Ectodermal cell (in vitro differentiated cells): ENCODE measurements at regions not wholly inside any gene's neighbourhood (a gene's known extent, or its start where the extent isn't known, plus 50 kb on each side); places are given as distances from the start of the nearest gene placed in this dataset.
"Not testable (repeated sequence)": the region's sequence is repeated elsewhere in the genome, so short reads cannot be mapped to it uniquely, and the experiment has no call there.

Experiments used
- H3K27ac ChIP-seq: 2 replicates; pipeline ENCODE4 v1.7.0; 2013; ENCODE audit warnings: mild to moderate bottlenecking, low read depth, low read length; ENCODE audit not compliant: insufficient read depth, poor library complexity, severe bottlenecking
- H3K27me3 ChIP-seq: 2 replicates; pipeline ENCODE4 v1.7.0; 2013; ENCODE audit warnings: mild to moderate bottlenecking, low read length; ENCODE audit not compliant: insufficient read depth, control insufficient read depth, poor library complexity, severe bottlenecking
- H3K36me3 ChIP-seq: one replicate; pipeline ENCODE4 v1.7.0; 2013; ENCODE audit warnings: low read length; ENCODE audit not compliant: control insufficient read depth, insufficient read depth
- H3K4me1 ChIP-seq: one replicate; pipeline ENCODE4 v1.7.0; 2013; ENCODE audit warnings: low read length; ENCODE audit not compliant: control insufficient read depth, insufficient read depth
- H3K4me3 ChIP-seq: 2 replicates; pipeline ENCODE4 v1.7.0; 2013; ENCODE audit warnings: low read depth, low read length, control low read depth; ENCODE audit not compliant: insufficient read depth
- H3K9me3 ChIP-seq: 2 replicates; pipeline ENCODE4 v1.7.0; 2013; ENCODE audit warnings: mild to moderate bottlenecking, low read length, moderate library complexity; ENCODE audit not compliant: control insufficient read depth
- WGBS, 2 experiments: methylation state at CpG; one replicate each; pipeline ENCODE4 v1.1.7; 2013; ENCODE audit warnings: missing lambda C conversion rate in 2 of 2; 5-methylcytosine and 5-hydroxymethylcytosine counted together

- Histone ChIP-seq H3K36me3 (no peaks in the 10 kb centered on the region), H3K27ac (no peak overlapping the region), H3K27me3 (no peaks in the 10 kb centered on the region), H3K4me1 (no peaks in the 10 kb centered on the region), H3K4me3 (no peak overlapping the region), H3K9me3 (no peaks in the 10 kb centered on the region)
- 90 to 94% methylated on average over 3 to 5 of the region's 6 CpGs for WGBS, 2 experiments
Observed at GRCh38 chr1:60877376-60877775, 205.0 kb upstream of the NFIA start.

GRCh38 chr1:60876952-60877351, 205.4 kb upstream of the NFIA start:
- H3K4me1 ChIP-seq: no peaks in the 10 kb centered on the region
- no CpG with 5 or more reads among the region's 1 CpG for WGBS, 2 experiments
- H3K27ac ChIP-seq: no peak overlapping the region
- H3K9me3 ChIP-seq: no peaks in the 10 kb centered on the region
- H3K4me3 ChIP-seq: no peak overlapping the region
- H3K27me3 ChIP-seq: no peaks in the 10 kb centered on the region
- H3K36me3 ChIP-seq: no peaks in the 10 kb centered on the region

- Histone ChIP-seq H3K9me3 (no peaks in the 10 kb centered on the region), H3K27me3 (no peaks in the 10 kb centered on the region), H3K4me3 (no peak overlapping the region), H3K27ac (no peak overlapping the region), H3K36me3 (no peaks in the 10 kb centered on the region), H3K4me1 (no peaks in the 10 kb centered on the region)
- WGBS, 2 experiments: 77 to 92% methylated on average over 1 of the region's 1 CpG
Observed at GRCh38 chr1:60875138-60875537, 207.2 kb upstream of the NFIA start.

GRCh38 chr1:60874718-60875117, 207.6 kb upstream of the NFIA start:
- no peaks in the 10 kb centered on the region for H3K27me3 ChIP-seq
- no peak overlapping the region for H3K4me3 ChIP-seq
- H3K36me3 ChIP-seq: no peaks in the 10 kb centered on the region
- no peaks in the 10 kb centered on the region for H3K9me3 ChIP-seq
- no peaks in the 10 kb centered on the region for H3K4me1 ChIP-seq
- no peak overlapping the region for H3K27ac ChIP-seq
- WGBS, 2 experiments: 92 to 94% methylated on average over 2 of the region's 4 CpGs

GRCh38 chr1:60873396-60873795, 209.0 kb upstream of the NFIA start:
- H3K4me1 ChIP-seq, H3K27ac ChIP-seq, H3K9me3 ChIP-seq, H3K27me3 ChIP-seq, H3K4me3 ChIP-seq, H3K36me3 ChIP-seq: not testable (repeated sequence)
- 93 to 96% methylated on average over 18 of the region's 18 CpGs for WGBS, 2 experiments

DNA sequence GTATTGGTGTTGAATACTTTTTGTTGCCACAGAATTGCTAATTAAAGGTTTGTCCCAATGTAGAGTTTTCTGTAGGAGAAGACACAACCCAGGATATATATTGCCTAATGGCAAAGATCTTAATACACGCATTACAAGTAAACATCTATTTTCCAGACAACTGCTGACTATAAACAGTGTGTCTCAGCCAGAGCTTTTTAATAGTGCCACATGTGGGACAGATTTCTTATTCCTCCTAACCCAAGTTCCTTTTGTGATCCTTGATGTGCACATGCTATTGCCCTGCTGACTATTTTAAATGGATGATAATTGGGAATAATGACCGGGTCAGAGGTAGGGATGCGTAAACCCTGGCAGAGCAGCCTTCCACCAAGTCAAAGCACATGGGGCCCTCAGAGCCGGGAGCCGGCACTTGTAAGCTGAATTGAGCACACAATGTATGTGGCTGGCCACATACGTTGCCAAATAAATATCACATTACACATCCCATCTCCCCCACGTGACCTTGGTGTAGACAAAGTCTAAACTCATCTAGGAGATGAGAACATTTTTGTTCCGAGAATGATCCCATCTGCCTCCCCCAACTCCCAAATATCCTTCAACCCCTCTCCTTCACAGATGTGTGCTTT, 209.8 kb upstream of the NFIA start:
- no peaks in the 10 kb centered on the region for H3K9me3 ChIP-seq
- H3K4me1 ChIP-seq: no peaks in the 10 kb centered on the region
- 91 to 94% methylated on average over 8 of the region's 8 CpGs for WGBS, 2 experiments
- H3K4me3 ChIP-seq: no peak overlapping the region
- no peaks in the 10 kb centered on the region for H3K27me3 ChIP-seq
- H3K27ac ChIP-seq: no peak overlapping the region
- H3K36me3 ChIP-seq: no peaks in the 10 kb centered on the region

DNA sequence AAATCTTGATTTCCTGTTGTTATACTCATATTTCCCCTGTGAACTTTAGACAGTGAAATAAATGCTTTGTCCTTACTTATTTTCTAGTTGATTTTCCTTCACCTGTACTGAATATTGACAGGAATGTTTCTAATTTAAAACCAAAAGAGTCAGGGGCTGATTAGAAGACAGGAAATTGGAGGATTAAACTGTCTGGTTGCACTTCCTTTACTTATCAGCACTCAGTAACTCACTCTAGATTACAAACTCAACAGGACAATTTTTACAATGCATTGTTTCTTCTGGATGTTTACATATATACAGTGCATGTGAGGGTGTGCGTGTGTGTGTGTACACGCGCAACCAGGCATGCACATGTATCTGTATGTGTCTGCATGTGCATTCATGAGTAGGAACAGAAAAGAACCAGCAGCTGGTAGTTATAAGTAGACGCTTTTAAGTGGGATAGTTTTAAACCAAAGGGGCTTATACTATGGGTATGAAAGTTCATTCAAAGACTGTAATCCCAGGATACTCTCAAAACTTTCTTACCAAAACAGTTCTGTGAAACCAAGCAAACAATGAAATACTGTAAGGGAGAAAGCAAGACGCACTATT, 212.0 kb upstream of the NFIA start:
- 92 to 93% methylated on average over 4 of the region's 5 CpGs for WGBS, 2 experiments
- Histone ChIP-seq H3K4me3 (no peak overlapping the region), H3K9me3 (no peaks in the 10 kb centered on the region), H3K4me1 (no peaks in the 10 kb centered on the region), H3K36me3 (no peaks in the 10 kb centered on the region), H3K27me3 (no peaks in the 10 kb centered on the region), H3K27ac (no peak overlapping the region)

GRCh38 chr1:60868901-60869663, 213.3 kb upstream of the NFIA start:
- Histone ChIP-seq H3K9me3 (no peaks in the 10 kb centered on the region), H3K4me3 (no peak overlapping the region), H3K4me1 (no peaks in the 10 kb centered on the region), H3K27me3 (no peaks in the 10 kb centered on the region), H3K36me3 (no peaks in the 10 kb centered on the region), H3K27ac (no peak overlapping the region)
- WGBS, 2 experiments: 100% methylated on average over 1 of the region's 2 CpGs; no CpG with 5 or more reads in 1 of the 2 experiments

- 64 to 65% methylated on average over 12 of the region's 12 CpGs for WGBS, 2 experiments
- no peak overlapping the region for H3K27ac ChIP-seq
- H3K4me3 ChIP-seq: no peak overlapping the region
- no peaks in the 10 kb centered on the region for H3K4me1 ChIP-seq
- H3K27me3 ChIP-seq: no peaks in the 10 kb centered on the region
- no peaks in the 10 kb centered on the region for H3K36me3 ChIP-seq
- no peaks in the 10 kb centered on the region for H3K9me3 ChIP-seq
Observed at GRCh38 chr1:60867782-60868181, 214.6 kb upstream of the NFIA start.

DNA sequence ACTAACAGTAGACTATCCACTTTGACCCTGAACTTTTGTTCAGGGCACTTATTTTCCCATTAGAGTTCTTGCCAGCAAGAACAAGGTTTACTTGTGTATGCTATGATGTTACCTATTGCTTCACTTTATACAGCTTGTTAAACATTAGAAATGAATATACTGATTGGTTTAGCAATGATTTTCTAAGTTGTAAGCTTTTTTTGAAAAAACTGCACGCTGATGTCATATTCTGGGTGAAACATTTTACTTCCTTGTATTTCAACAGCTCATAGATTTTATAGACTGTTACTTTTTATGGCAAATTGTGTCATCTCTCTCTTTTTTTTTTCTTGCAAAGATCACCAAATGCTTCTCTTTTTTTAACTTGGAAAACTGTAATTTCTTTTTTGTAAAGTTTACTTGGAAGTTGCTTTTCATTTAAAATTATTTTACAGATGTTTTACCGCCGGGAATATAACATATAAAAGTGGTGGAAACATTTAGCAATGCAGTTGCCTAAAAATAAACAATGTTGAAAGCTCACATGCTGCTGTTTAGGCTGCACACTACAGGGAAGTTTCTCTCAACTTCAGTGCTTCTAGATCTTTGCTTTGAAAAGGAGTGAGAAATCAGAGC, 215.3 kb upstream of the NFIA start:
- Histone ChIP-seq H3K4me1 (no peaks in the 10 kb centered on the region), H3K36me3 (no peaks in the 10 kb centered on the region), H3K27ac (no peak overlapping the region), H3K4me3 (no peak overlapping the region), H3K9me3 (no peaks in the 10 kb centered on the region), H3K27me3 (no peaks in the 10 kb centered on the region)
- WGBS, 2 experiments: 94 to 98% methylated on average over 3 of the region's 3 CpGs
